HCT116 (cell line): ENCODE measurements at regions not wholly inside any gene's neighbourhood (a gene's known extent, or its start where the extent isn't known, plus 50 kb on each side); places are given as distances from the start of the nearest gene placed in this dataset.

Experiments used
- ATAC-seq: fragments of 200-7000 bp; cut with Tn5 transposase; 2 replicates; pipeline ENCODE4 v1.9.1; 2020; ENCODE audit warnings: mild to moderate bottlenecking, moderate library complexity
- BruUV-seq: library from RNA; stranded (reverse); fragments of 400-500 nt; replicated peaks from 2 replicates; lab custom pipeline; 2021; lab: Mats Ljungman, UMichigan
- CTCF ChIA-PET: fragments of 300-600 bp; sonication (Branson Sonifier 250); formaldehyde crosslinking; loops from one replicate; lab custom pipeline; 2021; ENCODE audit warnings: antibody characterized with exemption; lab: Charles Lee
- POLR2A ChIA-PET: fragments of 300-600, 350-600 bp; sonication (Branson Sonifier 250); formaldehyde crosslinking; loops from one replicate; lab custom pipeline; 2021; ENCODE audit warnings: antibody characterized with exemption; lab: Charles Lee
- RAD21 ChIA-PET, 2 experiments: fragments of 300-600 bp; sonication (Branson Sonifier 250); formaldehyde crosslinking; loops; one replicate each; lab custom pipeline; 2023; ENCODE audit warnings: low total read pairs in 2 of 2; ENCODE audit not compliant: uncharacterized antibody in 2 of 2, unreplicated experiment in 2 of 2, low non-redundant PET in 1 of 2; lab: Charles Lee
- DNase-seq: peaks from one replicate; pipeline ENCODE4 v3.0.0-alpha.2; 2010; ENCODE audit warnings: low read depth, low spot score
- H2AFZ ChIP-seq: fragments of 200-600 bp; shearing (Covaris generic), sonication (generic); 2 replicates; pipeline ENCODE4 v1.6.1; 2017; ENCODE audit warnings: low read depth, mixed run types, mixed read lengths, antibody characterized with exemption, low read length; ENCODE audit not compliant: poor library complexity, severe bottlenecking
- H3K27ac ChIP-seq: 2 replicates; pipeline ENCODE4 v1.5.1; 2012; ENCODE audit warnings: low read depth, low read length
- H3K27me3 ChIP-seq: fragments of 200-600 bp; sonication (generic); 2 replicates; pipeline ENCODE4 v1.6.1; 2016; ENCODE audit warnings: mixed run types, low read length, mixed read lengths; ENCODE audit not compliant: insufficient read depth
- H3K36me3 ChIP-seq, 2 experiments: fragments of 200-500 bp in 1 of 2; fragments of 200-600 bp in 1 of 2; sonication (Bioruptor generic) in 1 of 2; sonication (generic) in 1 of 2; 2 replicates each; pipeline versions ENCODE4 v1.5.1 to v1.6.1; 2014 to 2016; ENCODE audit warnings: low read length in 2 of 2, inconsistent platforms in 1 of 2, mixed read lengths in 1 of 2, mixed run types in 1 of 2; ENCODE audit not compliant: insufficient read depth in 2 of 2, control insufficient read depth in 1 of 2
- H3K4me1 ChIP-seq, 2 experiments: fragments of 200-600 bp in 1 of 2; sonication (generic) in 1 of 2; 2 replicates each; pipeline versions ENCODE4 v1.5.1 to v1.6.1; 2012 to 2017; ENCODE audit warnings: low read length in 2 of 2, inconsistent platforms in 1 of 2, mild to moderate bottlenecking in 1 of 2, mixed read lengths in 1 of 2, mixed run types in 1 of 2, moderate library complexity in 1 of 2; ENCODE audit not compliant: insufficient read depth in 2 of 2, control insufficient read depth in 1 of 2
- H3K4me2 ChIP-seq: fragments of 200-600 bp; sonication (generic); 2 replicates; pipeline ENCODE4 v1.6.1; 2017; ENCODE audit warnings: mixed run types, low read length, mixed read lengths
- H3K4me3 ChIP-seq, 2 experiments: fragments of 200-600 bp in 1 of 2; sonication (generic) in 1 of 2; replicated peaks in 1 of 2; 2 replicates each; pipeline ENCODE4 v1.5.1; 2011 to 2016; ENCODE audit warnings: low read length in 2 of 2, control low read depth in 1 of 2, low read depth in 1 of 2, mild to moderate bottlenecking in 1 of 2, mixed read lengths in 1 of 2, mixed run types in 1 of 2
- H3K79me2 ChIP-seq: fragments of 200-600 bp; sonication (generic); 2 replicates; pipeline ENCODE4 v1.6.1; 2017; ENCODE audit warnings: mild to moderate bottlenecking, mixed run types, low read length, moderate library complexity, mixed read lengths; ENCODE audit not compliant: insufficient read depth
- H3K9ac ChIP-seq: fragments of 200-600 bp; sonication (generic); 2 replicates; pipeline ENCODE4 v1.6.1; 2016; ENCODE audit warnings: low read length, mixed read lengths
- H3K9me2 ChIP-seq: fragments of 200-600 bp; sonication (generic), shearing (Covaris generic); 2 replicates; pipeline ENCODE4 v1.6.1; 2017; ENCODE audit warnings: mixed run types, mild to moderate bottlenecking, moderate library complexity; ENCODE audit not compliant: insufficient read depth
- H3K9me3 ChIP-seq, 2 experiments: fragments of 200-500 bp in 1 of 2; fragments of 200-600 bp in 1 of 2; sonication (Bioruptor generic) in 1 of 2; sonication (generic) in 1 of 2; 2 replicates each; pipeline ENCODE4 v1.6.1; 2014 to 2017; ENCODE audit warnings: low read length in 2 of 2, mixed read lengths in 2 of 2, inconsistent platforms in 1 of 2, low read depth in 1 of 2, mild to moderate bottlenecking in 1 of 2, mixed run types in 1 of 2, moderate library complexity in 1 of 2; ENCODE audit not compliant: control insufficient read depth in 1 of 2, insufficient read depth in 1 of 2
- H4K20me1 ChIP-seq: fragments of 200-600 bp; sonication (generic), shearing (Covaris generic); 2 replicates; pipeline ENCODE4 v1.6.1; 2017; ENCODE audit warnings: mixed run types, mild to moderate bottlenecking, moderate library complexity; ENCODE audit not compliant: insufficient read depth
- ATF3 ChIP-seq: IDR thresholded peaks from 2 replicates; pipeline ENCODE4 v1.6.1; 2012
- CBX3 ChIP-seq: IDR thresholded peaks from 2 replicates; pipeline ENCODE4 v1.6.1; 2012; ENCODE audit warnings: low read depth
- CTCF ChIP-seq, 3 experiments: fragments of 200-600 bp in 1 of 3; sonication (generic) in 1 of 3; IDR thresholded peaks in 2 of 3; conservative IDR thresholded peaks in 1 of 3; 2 replicates each; pipeline ENCODE4 v1.5.1; 2012 to 2017; ENCODE audit warnings: low read depth in 2 of 3, low read length in 2 of 3, antibody characterized with exemption in 1 of 3, borderline replicate concordance in 1 of 3, control low read depth in 1 of 3, mild to moderate bottlenecking in 1 of 3, mixed read lengths in 1 of 3, mixed run types in 1 of 3, moderate library complexity in 1 of 3; ENCODE audit not compliant: insufficient read depth in 1 of 3
- EGR1 ChIP-seq: IDR thresholded peaks from 2 replicates; pipeline ENCODE4 v1.6.1; 2012; ENCODE audit warnings: low read depth
- ELF1 ChIP-seq: IDR thresholded peaks from 2 replicates; pipeline ENCODE4 v1.6.1; 2012; ENCODE audit warnings: low read depth, borderline replicate concordance
- EZH2 ChIP-seq: fragments of 200-600 bp; sonication (generic); IDR thresholded peaks from 2 replicates; pipeline ENCODE4 v1.6.1; 2017; ENCODE audit warnings: antibody characterized with exemption, mixed run types
- EZH2phosphoT487 ChIP-seq: fragments of 200-600 bp; IDR thresholded peaks from 2 replicates; pipeline ENCODE4 v1.6.1; 2018; ENCODE audit warnings: antibody characterized with exemption, borderline replicate concordance
- FOSL1 ChIP-seq: IDR thresholded peaks from 2 replicates; pipeline ENCODE4 v1.6.1; 2012; ENCODE audit warnings: low read depth
- JUND ChIP-seq: IDR thresholded peaks from 2 replicates; pipeline ENCODE4 v1.6.1; 2012
- MAX ChIP-seq: IDR thresholded peaks from 2 replicates; pipeline ENCODE4 v1.6.1; 2012
- POLR2AphosphoS5 ChIP-seq: IDR thresholded peaks from 2 replicates; pipeline ENCODE4 v1.6.1; 2011; ENCODE audit warnings: mild to moderate bottlenecking, low read depth, low read length, moderate library complexity
- RAD21 ChIP-seq: IDR thresholded peaks from 2 replicates; pipeline ENCODE4 v1.6.1; 2012; ENCODE audit warnings: low read depth, mild to moderate bottlenecking
- SIN3A ChIP-seq: IDR thresholded peaks from 2 replicates; pipeline ENCODE4 v1.6.1; 2012; ENCODE audit warnings: low read depth
- SP1 ChIP-seq: IDR thresholded peaks from 2 replicates; pipeline ENCODE4 v1.6.1; 2012; ENCODE audit warnings: low read depth
- TCF7L2 ChIP-seq: IDR thresholded peaks from 2 replicates; pipeline ENCODE4 v1.7.0; 2011; ENCODE audit warnings: borderline replicate concordance, inconsistent platforms; ENCODE audit not compliant: insufficient read depth, insufficient read length; ENCODE audit errors: extremely low read depth
- YY1 ChIP-seq: IDR thresholded peaks from 2 replicates; pipeline ENCODE4 v1.6.1; 2011; ENCODE audit warnings: low read length, low read depth, moderate library complexity, mild to moderate bottlenecking; ENCODE audit not compliant: insufficient replicate concordance; ENCODE audit errors: extremely low read depth
- ZBTB33 ChIP-seq: IDR thresholded peaks from 2 replicates; pipeline ENCODE4 v1.6.1; 2011; ENCODE audit warnings: mild to moderate bottlenecking, low read length, moderate library complexity; ENCODE audit not compliant: insufficient replicate concordance; ENCODE audit errors: extremely low read depth
- ZFX ChIP-seq: fragments of 450-650 bp; IDR thresholded peaks from 2 replicates; pipeline ENCODE4 v1.6.1; 2017
- intact Hi-C: fragments of 100-400 bp; cut with micrococcal nuclease; formaldehyde crosslinking; loops from 2 replicates; pipeline ENCODE4 v1.10.0; 2022

DNA sequence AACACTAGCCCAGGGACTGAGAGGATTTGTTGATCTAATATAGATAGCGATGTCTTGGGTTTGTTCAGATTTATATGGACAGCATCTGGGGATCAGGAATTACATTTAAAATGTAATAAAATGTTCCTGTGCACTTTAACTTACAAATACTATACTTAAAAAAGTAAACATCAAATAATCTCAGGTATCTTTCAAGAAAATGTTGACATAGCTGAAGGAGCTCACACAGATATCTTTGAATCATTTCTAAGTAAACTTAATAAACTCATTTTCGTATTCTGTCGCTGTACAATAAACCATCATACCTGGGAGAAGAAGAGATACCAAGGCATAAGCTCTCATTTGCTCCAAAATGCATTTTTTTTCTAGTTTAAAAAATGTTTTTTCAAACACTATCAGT is 557.5 kb upstream of the NR2F2 start:
- no peak overlapping the region for H3K4me2 ChIP-seq
- no peaks in the 10 kb centered on the region for H3K36me3 ChIP-seq
- no peaks in the 10 kb centered on the region for H3K9me3 ChIP-seq
- no TSS peak for BruUV-seq
- no peaks in the 10 kb centered on the region for H4K20me1 ChIP-seq
- intact Hi-C loops: no loop called here
- no peaks in the 10 kb centered on the region for H3K9me2 ChIP-seq
- ChIA-PET RAD21 (no interaction called here), CTCF (no interaction called here), POLR2A (no interaction called here)
- no peaks in the 10 kb centered on the region for H3K27me3 ChIP-seq
- H3K79me2 ChIP-seq: no peaks in the 10 kb centered on the region
- H3K4me1 ChIP-seq: peaks cover 0 to 8% of the 10 kb centered on the region in 2 experiments; a peak in 2 of 4 replicates
- H3K27ac ChIP-seq: no peak overlapping the region
- H3K9ac ChIP-seq: no peak overlapping the region
- no peak overlapping the region for H3K4me3 ChIP-seq
- ATAC-seq (no peak), DNase-seq (no peak)
- H2AFZ ChIP-seq: no peak overlapping the region
- TF ChIP-seq YY1: no peak
- TF ChIP-seq CTCF (IDR thresholded peaks at IDR 0.05 in 2 of 3, conservative IDR thresholded peaks at IDR 0.05 in 1 of 3; ENCODE audit: borderline replicate concordance in 1 of 3, insufficient read depth in 1 of 3, low read depth in 2 of 3, low read length in 2 of 3): no peak
- no peak for TF ChIP-seq POLR2AphosphoS5
- TF ChIP-seq SIN3A: no peak
- TF ChIP-seq JUND: no peak
- no peak for TF ChIP-seq RAD21
- TF ChIP-seq SP1: no peak
- no peak for TF ChIP-seq ZBTB33
- TF ChIP-seq EZH2: no peak
- TF ChIP-seq TCF7L2: no peak
- no peak for TF ChIP-seq CBX3
- TF ChIP-seq EGR1: no peak
- TF ChIP-seq FOSL1: no peak
- no peak for TF ChIP-seq ATF3
- TF ChIP-seq MAX: no peak
- no peak for TF ChIP-seq ELF1
- no peak for TF ChIP-seq EZH2phosphoT487
- TF ChIP-seq ZFX: no peak
